ENCODE measurements at regions not wholly inside any gene's neighbourhood (a gene's known extent, or its start where the extent isn't known, plus 50 kb on each side); places are given as distances from the start of the nearest gene placed in this dataset.

DNA sequence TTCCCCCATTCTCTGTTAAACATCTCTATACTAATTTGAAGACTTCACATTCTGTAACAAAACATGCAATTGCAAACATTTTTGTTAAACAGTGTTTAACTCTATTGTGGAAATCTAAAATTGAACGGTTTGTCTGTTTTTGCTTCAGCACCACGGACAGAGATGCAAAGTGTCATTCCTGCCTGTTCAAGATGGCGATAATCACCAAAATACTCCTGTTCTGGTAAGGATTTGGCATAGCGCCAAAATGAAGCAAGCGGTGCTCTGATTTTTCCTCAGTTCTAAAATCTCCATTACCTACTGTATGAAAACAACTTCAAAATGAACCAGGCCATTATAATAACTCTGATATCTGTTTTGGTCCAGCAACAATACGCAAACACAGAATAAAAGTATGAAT, 129.7 kb upstream of the TUSC7 start:
- intact Hi-C loops (cut with micrococcal nuclease), result no loop called here
- Mint-ChIP-seq H3K36me3 (ENCODE audit: low read depth) (no peaks in the 10 kb centered on the region), H3K4me1 (ENCODE audit: low read depth) (no peaks in the 10 kb centered on the region), H3K9me3 (peaks cover 4% of the 10 kb centered on the region), H3K27me3 (ENCODE audit: low read depth) (no peaks in the 10 kb centered on the region), H3K4me3 (no peak overlapping the region), H3K27ac (no peak overlapping the region)
- CTCF ChIA-PET, result no interaction called here
- DNase-seq, result no peak

- Mint-ChIP-seq H3K36me3 (ENCODE audit: low read depth) (no peaks in the 10 kb centered on the region), H3K27ac (no peak overlapping the region), H3K4me1 (ENCODE audit: low read depth) (no peaks in the 10 kb centered on the region), H3K4me3 (no peak overlapping the region), H3K9me3 (peaks cover 7% of the 10 kb centered on the region), H3K27me3 (ENCODE audit: low read depth) (no peaks in the 10 kb centered on the region)
- CTCF ChIA-PET, result no interaction called here
- DNase-seq, result no peak
- intact Hi-C loops (cut with micrococcal nuclease), result no loop called here
Observed at GRCh38 chr3:116586285-116586944, 123.2 kb upstream of the TUSC7 start.

DNA sequence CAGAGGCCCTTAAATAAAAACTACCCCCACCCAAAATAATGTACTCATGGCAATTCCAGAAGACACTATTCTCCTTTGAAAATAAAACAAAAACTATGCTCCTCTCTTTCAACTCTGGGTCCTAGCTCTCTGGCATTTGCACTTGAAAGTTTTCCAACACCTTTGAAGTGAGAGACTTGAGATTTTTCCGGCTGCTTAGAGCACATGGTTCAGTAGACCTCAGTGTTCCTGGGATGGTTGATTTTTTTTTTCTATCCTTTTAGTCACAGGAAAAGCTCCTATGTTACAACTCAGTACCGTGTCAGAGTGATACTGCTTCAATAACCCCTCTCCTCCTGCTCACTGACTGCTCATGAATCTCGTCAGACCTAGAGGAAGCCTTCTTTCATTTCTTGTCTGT, 118.3 kb upstream of the TUSC7 start:
- Mint-ChIP-seq H3K27me3 (ENCODE audit: low read depth) (no peaks in the 10 kb centered on the region), H3K4me3 (no peak overlapping the region), H3K9me3 (peaks cover 4% of the 10 kb centered on the region), H3K36me3 (ENCODE audit: low read depth) (no peaks in the 10 kb centered on the region), H3K4me1 (ENCODE audit: low read depth) (no peaks in the 10 kb centered on the region), H3K27ac (no peak overlapping the region)
- CTCF ChIA-PET, result no interaction called here
- intact Hi-C loops (cut with micrococcal nuclease), result no loop called here
- DNase-seq, result no peak

GRCh38 chr3:116601206-116601605, 108.4 kb upstream of the TUSC7 start:
- Mint-ChIP-seq H3K9me3 (peaks cover 3% of the 10 kb centered on the region), H3K4me3 (no peak overlapping the region), H3K4me1 (ENCODE audit: low read depth) (no peaks in the 10 kb centered on the region), H3K27me3 (ENCODE audit: low read depth) (no peaks in the 10 kb centered on the region), H3K27ac (no peak overlapping the region), H3K36me3 (ENCODE audit: low read depth) (no peaks in the 10 kb centered on the region)
- intact Hi-C loops (cut with micrococcal nuclease), result no loop called here
- no peak for DNase-seq
- CTCF ChIA-PET, result no interaction called here

DNA sequence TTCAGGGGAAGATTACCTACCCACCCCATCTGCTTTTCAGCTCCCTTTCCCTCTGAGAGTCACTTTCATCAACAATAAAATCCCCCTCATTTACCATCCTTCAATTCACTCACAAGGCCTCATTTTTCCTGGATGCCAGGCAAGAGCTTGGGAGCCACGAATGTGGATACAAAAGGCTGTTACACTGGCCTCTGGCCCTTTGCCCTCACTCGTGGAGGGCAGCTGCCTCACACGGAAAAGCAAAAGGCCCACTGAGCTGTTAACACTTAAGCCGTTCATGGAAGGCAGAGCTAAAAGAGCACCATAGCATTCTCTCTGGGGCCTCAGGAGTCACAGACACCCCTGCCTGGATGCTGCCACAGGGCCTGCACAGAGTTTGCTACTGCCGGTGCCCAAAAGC, 102.4 kb upstream of the TUSC7 start:
- CTCF ChIA-PET, result no interaction called here
- no peaks in the 10 kb centered on the region for H3K27me3 Mint-ChIP-seq (ENCODE audit: low read depth)
- no peaks in the 10 kb centered on the region for H3K36me3 Mint-ChIP-seq (ENCODE audit: low read depth)
- peaks cover 15% of the 10 kb centered on the region for H3K9me3 Mint-ChIP-seq
- no peak overlapping the region for H3K27ac Mint-ChIP-seq
- no peak for DNase-seq
- intact Hi-C loops (cut with micrococcal nuclease), result no loop called here
- no peak overlapping the region for H3K4me3 Mint-ChIP-seq
- no peaks in the 10 kb centered on the region for H3K4me1 Mint-ChIP-seq (ENCODE audit: low read depth)

GRCh38 chr3:116610124-116610523, 99.5 kb upstream of the TUSC7 start:
- H3K36me3 Mint-ChIP-seq (ENCODE audit: low read depth), result no peaks in the 10 kb centered on the region
- no peaks in the 10 kb centered on the region for H3K4me1 Mint-ChIP-seq (ENCODE audit: low read depth)
- H3K27ac Mint-ChIP-seq, result no peak overlapping the region
- peaks cover 14% of the 10 kb centered on the region for H3K9me3 Mint-ChIP-seq
- no peak for DNase-seq
- CTCF ChIA-PET, result no interaction called here
- H3K27me3 Mint-ChIP-seq (ENCODE audit: low read depth), result no peaks in the 10 kb centered on the region
- intact Hi-C loops (cut with micrococcal nuclease), result no loop called here
- H3K4me3 Mint-ChIP-seq, result no peak overlapping the region

DNA sequence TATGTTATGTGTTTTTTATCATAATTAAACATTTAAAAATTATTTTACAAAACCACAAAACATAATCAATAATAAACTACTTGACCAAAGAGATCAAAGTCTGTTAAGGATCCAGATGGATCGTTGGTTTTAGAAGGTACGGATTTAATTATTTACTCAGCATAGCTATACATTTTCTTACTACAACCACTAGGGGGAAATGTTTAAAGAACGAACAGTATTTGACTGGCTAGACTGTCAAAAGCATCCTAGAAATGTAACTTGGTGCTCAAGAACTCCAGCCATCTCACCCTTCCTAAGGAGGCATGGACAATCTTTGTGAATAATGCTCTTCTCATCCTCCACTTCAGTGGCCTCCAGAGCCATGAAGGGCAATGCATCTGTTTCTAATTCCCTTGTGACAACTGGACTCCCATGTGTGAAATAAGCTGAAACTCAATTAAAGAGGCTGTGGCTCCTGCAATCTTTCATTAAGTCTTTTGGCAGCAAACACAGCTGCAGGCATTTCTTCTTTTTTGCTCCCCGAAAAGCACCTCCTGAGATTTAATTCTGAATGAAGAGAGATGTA, 94.7 kb upstream of the TUSC7 start:
- Mint-ChIP-seq H3K9me3 (peaks cover 6% of the 10 kb centered on the region), H3K27ac (no peak overlapping the region), H3K36me3 (ENCODE audit: low read depth) (no peaks in the 10 kb centered on the region), H3K4me1 (ENCODE audit: low read depth) (no peaks in the 10 kb centered on the region), H3K27me3 (ENCODE audit: low read depth) (no peaks in the 10 kb centered on the region), H3K4me3 (no peak overlapping the region)
- DNase-seq, result no peak
- intact Hi-C loops (cut with micrococcal nuclease), result no loop called here
- CTCF ChIA-PET, result interaction anchor here (1.0 kb wide), 2 partner anchors 10 to 17 kb away, joined by 3 to 4 read pairs; no protein-coding TSS in a partner anchor

DNA sequence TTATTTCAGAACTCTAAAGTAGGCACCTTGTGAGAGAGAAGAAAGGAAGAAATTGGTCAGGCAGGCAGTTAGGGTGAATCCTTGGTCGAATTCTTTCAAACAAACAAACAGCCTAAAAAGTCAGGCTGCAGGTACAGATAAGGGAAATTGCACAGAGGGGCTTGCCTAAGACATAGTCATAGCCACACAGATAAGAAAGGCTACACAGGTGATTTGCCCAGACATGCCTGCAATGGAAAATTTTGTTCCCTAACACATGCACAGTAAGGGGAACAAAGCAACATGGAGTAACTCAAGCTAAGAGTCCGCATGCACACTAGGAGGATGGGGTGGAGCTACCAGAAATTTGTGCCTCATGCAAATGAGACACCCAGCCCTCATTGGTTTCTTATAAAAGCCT, 91.4 kb upstream of the TUSC7 start:
- no peaks in the 10 kb centered on the region for H3K4me1 Mint-ChIP-seq (ENCODE audit: low read depth)
- H3K27me3 Mint-ChIP-seq (ENCODE audit: low read depth), result no peaks in the 10 kb centered on the region
- no peak overlapping the region for H3K4me3 Mint-ChIP-seq
- H3K9me3 Mint-ChIP-seq, result peaks cover 7% of the 10 kb centered on the region
- DNase-seq, result no peak
- intact Hi-C loops (cut with micrococcal nuclease), result no loop called here
- H3K27ac Mint-ChIP-seq, result no peak overlapping the region
- H3K36me3 Mint-ChIP-seq (ENCODE audit: low read depth), result no peaks in the 10 kb centered on the region
- CTCF ChIA-PET, result no interaction called here

- no peaks in the 10 kb centered on the region for H3K36me3 Mint-ChIP-seq (ENCODE audit: low read depth)
- no peak for DNase-seq
- peaks cover 9% of the 10 kb centered on the region for H3K9me3 Mint-ChIP-seq
- no peaks in the 10 kb centered on the region for H3K27me3 Mint-ChIP-seq (ENCODE audit: low read depth)
- H3K4me3 Mint-ChIP-seq, result no peak overlapping the region
- intact Hi-C loops (cut with micrococcal nuclease), result no loop called here
- H3K27ac Mint-ChIP-seq, result no peak overlapping the region
- CTCF ChIA-PET, result no interaction called here
- H3K4me1 Mint-ChIP-seq (ENCODE audit: low read depth), result no peaks in the 10 kb centered on the region
Observed at GRCh38 chr3:116618930-116619329, 90.6 kb upstream of the TUSC7 start.

GRCh38 chr3:116630494-116630893, 79.1 kb upstream of the TUSC7 start:
- no peaks in the 10 kb centered on the region for H3K4me1 Mint-ChIP-seq (ENCODE audit: low read depth)
- CTCF ChIA-PET, result no interaction called here
- H3K27me3 Mint-ChIP-seq (ENCODE audit: low read depth), result no peaks in the 10 kb centered on the region
- peaks cover 13% of the 10 kb centered on the region for H3K9me3 Mint-ChIP-seq
- intact Hi-C loops (cut with micrococcal nuclease), result no loop called here
- DNase-seq, result no peak
- no peaks in the 10 kb centered on the region for H3K36me3 Mint-ChIP-seq (ENCODE audit: low read depth)
- no peak overlapping the region for H3K4me3 Mint-ChIP-seq
- no peak overlapping the region for H3K27ac Mint-ChIP-seq

DNA sequence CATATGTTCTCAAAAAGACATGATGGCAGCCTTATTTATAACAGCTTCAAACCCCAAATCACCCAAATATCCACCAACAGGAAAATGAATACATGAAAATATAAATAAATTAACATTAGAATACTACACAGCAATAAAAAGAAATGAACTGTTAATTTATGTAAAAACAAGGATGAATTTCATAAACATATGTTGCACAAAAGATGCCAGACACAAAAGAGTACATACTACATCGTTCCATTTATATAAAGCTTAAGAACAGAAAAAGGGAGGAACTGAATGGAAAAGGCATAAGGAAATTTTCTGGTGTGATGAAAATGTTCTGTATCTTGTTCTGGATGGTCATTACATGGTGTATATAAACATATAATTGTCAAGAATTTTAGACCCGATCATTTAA, 69.9 kb upstream of the TUSC7 start:
- Mint-ChIP-seq H3K36me3 (ENCODE audit: low read depth) (no peaks in the 10 kb centered on the region), H3K27me3 (ENCODE audit: low read depth) (no peaks in the 10 kb centered on the region), H3K27ac (no peak overlapping the region), H3K4me1 (ENCODE audit: low read depth) (no peaks in the 10 kb centered on the region), H3K4me3 (no peak overlapping the region), H3K9me3 (peaks cover 5% of the 10 kb centered on the region)
- CTCF ChIA-PET, result no interaction called here
- DNase-seq, result no peak
- intact Hi-C loops (cut with micrococcal nuclease), result no loop called here

DNA sequence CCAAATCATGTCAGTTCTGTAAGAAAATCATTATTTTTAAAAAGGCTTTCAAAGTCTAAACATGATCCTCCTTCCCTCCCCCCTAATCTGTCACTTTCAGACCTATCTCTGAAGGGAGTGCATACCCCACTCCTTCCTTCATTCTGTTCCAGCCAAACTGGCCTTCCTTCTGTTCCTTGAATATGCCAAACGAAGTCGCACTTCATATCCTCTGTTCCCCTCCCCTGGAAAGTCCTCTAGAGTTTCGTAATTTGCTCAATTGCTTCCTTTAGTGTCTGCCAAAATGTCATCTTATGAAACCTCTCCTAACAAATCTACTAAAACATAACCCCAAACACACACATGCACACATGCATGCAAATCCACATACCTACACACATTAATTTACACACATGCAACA, 69.5 kb upstream of the TUSC7 start:
- Mint-ChIP-seq H3K4me3 (no peak overlapping the region), H3K4me1 (ENCODE audit: low read depth) (no peaks in the 10 kb centered on the region), H3K36me3 (ENCODE audit: low read depth) (no peaks in the 10 kb centered on the region), H3K9me3 (peaks cover 5% of the 10 kb centered on the region), H3K27ac (no peak overlapping the region), H3K27me3 (ENCODE audit: low read depth) (no peaks in the 10 kb centered on the region)
- CTCF ChIA-PET, result no interaction called here
- intact Hi-C loops (cut with micrococcal nuclease), result no loop called here
- DNase-seq, result no peak

DNA sequence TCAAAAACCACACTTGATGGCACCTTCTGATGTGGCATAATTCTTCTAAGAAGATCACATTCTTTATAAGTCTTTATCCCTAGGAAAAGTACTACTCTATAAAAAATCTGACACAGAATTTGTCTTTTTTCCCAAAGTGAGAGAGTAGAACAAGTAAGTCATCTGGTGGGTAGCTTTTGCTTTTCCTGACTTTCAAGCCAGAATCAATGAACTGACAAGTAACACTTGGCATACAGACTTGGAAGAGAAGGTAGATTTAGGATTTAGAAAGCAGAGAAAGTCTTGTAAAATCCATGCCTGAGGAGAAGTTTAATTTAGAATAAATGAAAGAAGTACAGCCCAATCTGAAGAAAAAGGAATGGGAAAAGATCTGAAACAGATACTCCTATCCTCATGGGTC, 66.6 kb upstream of the TUSC7 start:
- Mint-ChIP-seq H3K36me3 (ENCODE audit: low read depth) (no peaks in the 10 kb centered on the region), H3K4me3 (no peak overlapping the region), H3K9me3 (peaks cover 5% of the 10 kb centered on the region), H3K4me1 (ENCODE audit: low read depth) (no peaks in the 10 kb centered on the region), H3K27ac (no peak overlapping the region), H3K27me3 (ENCODE audit: low read depth) (no peaks in the 10 kb centered on the region)
- CTCF ChIA-PET, result no interaction called here
- intact Hi-C loops (cut with micrococcal nuclease), result no loop called here
- no peak for DNase-seq
